ENCODE measurements at regions not wholly inside any gene's neighbourhood (a gene's known extent, or its start where the extent isn't known, plus 50 kb on each side); places are given as distances from the start of the nearest gene placed in this dataset.

- DNase-seq (ENCODE audit: low read depth, low spot score) (no peak), ATAC-seq (no peak)
- Histone ChIP-seq H2AFZ (ENCODE audit: low read depth, low read length, poor library complexity, severe bottlenecking) (no peak overlapping the region), H4K20me1 (ENCODE audit: insufficient read depth) (no peaks in the 10 kb centered on the region), H3K27me3 (ENCODE audit: insufficient read depth, low read length) (no peaks in the 10 kb centered on the region), H3K9me3 (ENCODE audit: control insufficient read depth in 1 of 2, insufficient read depth in 1 of 2, low read depth in 1 of 2, low read length in 2 of 2) (no peaks in the 10 kb centered on the region), H3K9me2 (ENCODE audit: insufficient read depth) (no peaks in the 10 kb centered on the region), H3K27ac (ENCODE audit: low read depth, low read length) (no peak overlapping the region), H3K4me2 (ENCODE audit: low read length) (no peak overlapping the region), H3K79me2 (ENCODE audit: insufficient read depth, low read length) (no peaks in the 10 kb centered on the region), H3K9ac (ENCODE audit: low read length) (no peak overlapping the region), H3K4me3 (replicated peaks in 1 of 2; ENCODE audit: low read depth in 1 of 2, low read length in 2 of 2) (no peak overlapping the region), H3K4me1 (ENCODE audit: control insufficient read depth in 1 of 2, insufficient read depth in 2 of 2, low read length in 2 of 2) (no peaks in the 10 kb centered on the region), H3K36me3 (ENCODE audit: control insufficient read depth in 1 of 2, insufficient read depth in 2 of 2, low read length in 2 of 2) (no peaks in the 10 kb centered on the region)
- ChIA-PET POLR2A (no interaction called here), CTCF (no interaction called here), RAD21 (ENCODE audit: low non-redundant PET in 1 of 2, low total read pairs in 2 of 2, uncharacterized antibody in 2 of 2, unreplicated experiment in 2 of 2) (no interaction called here)
- no TSS peak for BruUV-seq (replicated peaks)
- intact Hi-C loops (cut with micrococcal nuclease), result no loop called here
- TF ChIP-seq EZH2phosphoT487 (IDR thresholded peaks at IDR 0.05; ENCODE audit: borderline replicate concordance) (no peak), EGR1 (IDR thresholded peaks at IDR 0.05; ENCODE audit: low read depth) (no peak), MAX (IDR thresholded peaks at IDR 0.05) (no peak), POLR2A (IDR thresholded peaks at IDR 0.05; ENCODE audit: borderline replicate concordance, extremely low read depth, insufficient read depth, insufficient read length) (no peak), SRF (IDR thresholded peaks at IDR 0.05; ENCODE audit: low read depth) (no peak), FOSL1 (IDR thresholded peaks at IDR 0.05; ENCODE audit: low read depth) (no peak), ZNF274 (IDR thresholded peaks at IDR 0.05; ENCODE audit: low read depth, low read length) (no peak), CBX3 (IDR thresholded peaks at IDR 0.05; ENCODE audit: low read depth) (no peak), ZFX (IDR thresholded peaks at IDR 0.05) (no peak), SP1 (IDR thresholded peaks at IDR 0.05; ENCODE audit: low read depth) (no peak), TCF7L2 (IDR thresholded peaks at IDR 0.05; ENCODE audit: borderline replicate concordance, extremely low read depth, insufficient read depth, insufficient read length) (no peak), EZH2 (IDR thresholded peaks at IDR 0.05) (no peak), YY1 (IDR thresholded peaks at IDR 0.05; ENCODE audit: extremely low read depth, insufficient replicate concordance, low read depth, low read length) (no peak), ELF1 (IDR thresholded peaks at IDR 0.05; ENCODE audit: borderline replicate concordance, low read depth) (no peak), POLR2AphosphoS5 (IDR thresholded peaks at IDR 0.05; ENCODE audit: low read depth, low read length) (no peak), ATF3 (IDR thresholded peaks at IDR 0.05) (no peak), CTCF (IDR thresholded peaks at IDR 0.05 in 2 of 3, conservative IDR thresholded peaks at IDR 0.05 in 1 of 3; ENCODE audit: borderline replicate concordance in 1 of 3, insufficient read depth in 1 of 3, low read depth in 2 of 3, low read length in 2 of 3) (no peak)
- TF ChIP-seq, protein P1, sequence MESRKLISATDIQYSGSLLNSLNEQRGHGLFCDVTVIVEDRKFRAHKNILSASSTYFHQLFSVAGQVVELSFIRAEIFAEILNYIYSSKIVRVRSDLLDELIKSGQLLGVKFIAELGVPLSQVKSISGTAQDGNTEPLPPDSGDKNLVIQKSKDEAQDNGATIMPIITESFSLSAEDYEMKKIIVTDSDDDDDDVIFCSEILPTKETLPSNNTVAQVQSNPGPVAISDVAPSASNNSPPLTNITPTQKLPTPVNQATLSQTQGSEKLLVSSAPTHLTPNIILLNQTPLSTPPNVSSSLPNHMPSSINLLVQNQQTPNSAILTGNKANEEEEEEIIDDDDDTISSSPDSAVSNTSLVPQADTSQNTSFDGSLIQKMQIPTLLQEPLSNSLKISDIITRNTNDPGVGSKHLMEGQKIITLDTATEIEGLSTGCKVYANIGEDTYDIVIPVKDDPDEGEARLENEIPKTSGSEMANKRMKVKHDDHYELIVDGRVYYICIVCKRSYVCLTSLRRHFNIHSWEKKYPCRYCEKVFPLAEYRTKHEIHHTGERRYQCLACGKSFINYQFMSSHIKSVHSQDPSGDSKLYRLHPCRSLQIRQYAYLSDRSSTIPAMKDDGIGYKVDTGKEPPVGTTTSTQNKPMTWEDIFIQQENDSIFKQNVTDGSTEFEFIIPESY (IDR thresholded peaks at IDR 0.05; ENCODE audit: extremely low read depth, insufficient replicate concordance, low read length), result no peak
Measured at GRCh38 chr3:159555205-159555604, 433.4 kb upstream of the IL12A start.

Measured in HCT116 (cell line).